GM21515 (cell line): ENCODE measurements at regions not wholly inside any gene's neighbourhood (a gene's known extent, or its start where the extent isn't known, plus 50 kb on each side); places are given as distances from the start of the nearest gene placed in this dataset.
"Not testable (repeated sequence)": the region's sequence is repeated elsewhere in the genome, so short reads cannot be mapped to it uniquely, and the experiment has no call there.

Experiments
- ATAC-seq: cut with Tn5 transposase; IDR thresholded peaks from one replicate; pipeline ENCODE4 v1.9.1; 2021; ENCODE audit not compliant: unreplicated experiment

- ATAC-seq = no peak
Observed at GRCh38 chrX:131595120-131595519, 51.2 kb downstream of the OR13H1 start.

GRCh38 chrX:131607792-131608369 lies 64.0 kb downstream of the OR13H1 start:
- no peak for ATAC-seq

DNA sequence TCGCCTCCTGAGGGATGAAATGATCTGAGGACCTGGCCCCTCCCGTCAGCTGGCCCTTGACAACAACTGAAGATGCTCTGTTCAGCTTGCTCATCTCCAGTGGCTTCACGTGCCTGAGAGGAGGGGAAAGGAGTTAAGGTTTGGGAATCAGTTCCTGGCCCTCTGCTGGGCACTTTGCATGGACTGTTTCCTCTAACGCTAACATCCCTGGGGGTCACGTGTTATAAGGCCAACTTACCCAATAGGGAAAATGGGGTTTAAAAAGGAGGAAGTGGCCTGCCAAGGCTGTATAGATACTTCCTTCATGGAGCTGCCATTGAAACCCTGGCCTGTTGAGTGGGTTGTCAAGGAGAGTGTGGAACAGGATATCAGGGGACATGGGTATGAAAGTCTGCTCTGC lies 65.6 kb downstream of the OR13H1 start:
- no peak for ATAC-seq

DNA sequence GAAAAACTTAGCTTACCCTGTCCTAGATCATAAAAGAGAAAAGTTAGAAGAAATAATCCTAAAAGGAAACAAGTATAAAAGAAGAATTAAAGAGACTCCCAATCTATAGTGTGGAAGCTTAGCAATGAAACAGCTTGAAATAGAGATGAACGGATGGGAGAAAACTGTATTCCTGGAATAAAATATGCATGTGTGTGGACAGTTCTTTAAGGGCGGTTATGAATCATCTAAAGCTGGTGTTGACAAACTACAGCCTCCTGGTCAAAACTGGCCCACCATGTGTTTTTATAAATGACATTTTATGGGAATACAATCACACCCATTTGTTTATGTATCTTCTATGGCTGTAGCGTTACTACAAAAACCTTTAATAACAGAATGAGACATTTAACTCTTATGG lies 69.4 kb downstream of the OR13H1 start:
- no peak for ATAC-seq

DNA sequence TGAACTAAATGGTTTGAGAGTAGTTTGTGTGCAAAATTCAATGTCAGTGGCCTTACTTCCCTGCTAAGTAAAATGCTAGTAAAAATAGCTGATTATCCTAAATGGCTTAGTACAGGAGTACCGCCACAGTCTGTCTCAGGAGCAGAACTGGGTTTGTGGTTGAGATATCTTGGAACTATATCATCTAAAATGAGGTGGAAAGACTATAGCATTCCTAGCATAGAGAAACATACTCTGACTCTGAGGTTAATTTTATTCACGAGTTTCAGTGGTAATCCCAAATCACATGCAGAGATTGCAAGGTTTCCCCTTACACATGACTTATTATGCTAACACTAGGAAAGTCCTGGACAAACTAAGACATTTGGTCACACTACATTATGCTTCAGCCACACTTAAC lies 70.4 kb downstream of the OR13H1 start:
- no peak for ATAC-seq

- ATAC-seq = no peak
Observed at GRCh38 chrX:131617182-131617581, 73.3 kb downstream of the OR13H1 start.

DNA sequence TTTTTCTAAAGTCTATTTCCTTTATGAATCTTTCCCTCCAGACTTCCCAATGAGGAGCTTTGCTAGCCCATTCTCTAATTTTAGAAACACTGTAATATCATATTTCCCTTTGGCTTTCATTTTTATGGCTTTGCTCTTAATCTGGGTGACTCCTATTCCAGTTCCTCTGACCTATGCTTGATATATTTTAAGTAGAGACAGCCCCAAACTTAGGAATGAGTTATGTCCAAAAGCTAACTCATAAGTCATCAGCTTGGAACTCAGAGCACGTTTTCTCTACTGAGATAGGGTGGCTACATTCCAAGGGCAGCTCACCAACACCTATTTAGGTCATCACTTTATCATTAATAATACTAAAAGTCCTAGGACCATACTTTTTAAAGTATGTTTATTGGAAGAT lies 77.8 kb downstream of the OR13H1 start:
- no peak for ATAC-seq

DNA sequence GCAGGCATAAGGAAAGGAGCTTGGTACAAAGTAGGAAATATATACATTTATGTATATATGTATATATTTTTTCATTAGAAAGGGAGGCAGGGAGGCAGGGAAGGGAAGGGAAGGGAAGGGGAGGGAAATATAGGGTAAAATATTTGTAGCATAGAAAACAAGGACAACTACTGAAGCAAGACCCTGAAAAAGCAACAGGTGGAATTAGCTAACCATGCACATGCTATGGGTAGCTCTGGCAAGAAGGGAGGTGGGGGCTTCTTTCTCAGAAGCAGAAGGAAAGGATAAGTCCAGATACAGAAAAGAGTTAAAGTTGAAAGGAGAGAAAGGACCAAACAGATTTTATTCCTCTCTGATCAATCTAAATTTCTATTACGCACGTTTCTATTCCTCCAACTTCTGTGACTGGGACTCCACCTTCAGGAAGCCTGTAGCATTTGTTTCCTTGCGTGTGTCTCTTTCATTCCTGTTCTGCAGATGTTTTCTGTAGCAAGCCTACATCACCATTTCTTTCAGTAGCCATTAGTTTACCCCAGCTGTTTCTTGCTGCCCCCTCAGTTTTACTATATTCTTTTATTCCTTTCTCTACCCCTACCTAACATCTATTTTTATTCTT lies 82.9 kb downstream of the OR13H1 start:
- ATAC-seq = no peak

GRCh38 chrX:131630534-131630933 lies 86.7 kb downstream of the OR13H1 start:
- ATAC-seq = no peak

DNA sequence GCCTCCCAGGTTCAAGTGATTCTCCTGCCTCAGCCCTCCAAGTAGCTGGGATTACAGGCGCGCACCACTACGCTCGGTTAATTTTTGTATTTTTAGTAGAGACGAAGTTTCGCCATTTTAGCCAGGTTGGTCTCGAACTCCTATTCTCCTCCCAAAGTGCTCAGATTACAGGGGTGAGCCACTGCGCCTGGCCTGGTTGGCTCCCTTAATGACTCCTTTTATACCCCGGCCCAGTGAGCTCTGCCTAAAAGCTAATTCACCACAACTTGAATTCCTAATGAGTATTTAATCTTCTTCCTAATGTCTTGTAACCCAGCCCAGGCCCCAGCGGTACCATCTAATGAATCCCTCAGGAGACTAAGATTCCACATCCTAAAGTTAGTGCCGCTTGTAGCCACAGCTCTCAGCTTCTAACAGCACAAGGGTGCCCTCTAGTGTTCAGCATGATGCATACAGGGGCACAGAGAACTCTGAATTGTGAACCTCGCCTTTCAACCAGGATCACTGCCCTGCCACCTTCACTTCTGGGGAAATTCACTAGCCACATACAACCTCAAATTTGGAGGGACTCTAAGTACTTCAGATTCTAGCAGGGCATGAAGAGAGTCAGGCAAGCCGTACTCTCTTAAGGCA lies 89.5 kb downstream of the OR13H1 start:
- ATAC-seq = peak; percentile 85

DNA sequence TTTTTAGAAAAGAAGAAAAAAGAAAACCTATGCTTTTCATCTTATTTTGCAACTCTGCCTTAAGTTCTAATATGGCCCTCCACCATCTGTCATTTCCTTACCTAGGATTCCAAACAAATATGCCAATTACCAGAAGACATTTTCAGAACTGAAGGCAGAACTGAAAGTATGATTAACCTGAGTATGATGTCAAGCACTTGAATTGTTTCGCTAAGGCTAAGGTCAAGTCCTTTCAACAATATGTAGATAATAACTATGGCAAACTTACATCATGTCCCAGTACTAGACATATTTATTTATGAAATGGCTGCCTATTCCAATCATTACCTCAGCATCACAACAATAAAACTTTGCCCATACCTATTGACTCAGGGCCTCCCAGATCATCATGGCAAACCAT lies 91.0 kb downstream of the OR13H1 start:
- no peak for ATAC-seq

- ATAC-seq = no peak
Observed at GRCh38 chrX:131646106-131646505, 102.2 kb downstream of the OR13H1 start.

DNA sequence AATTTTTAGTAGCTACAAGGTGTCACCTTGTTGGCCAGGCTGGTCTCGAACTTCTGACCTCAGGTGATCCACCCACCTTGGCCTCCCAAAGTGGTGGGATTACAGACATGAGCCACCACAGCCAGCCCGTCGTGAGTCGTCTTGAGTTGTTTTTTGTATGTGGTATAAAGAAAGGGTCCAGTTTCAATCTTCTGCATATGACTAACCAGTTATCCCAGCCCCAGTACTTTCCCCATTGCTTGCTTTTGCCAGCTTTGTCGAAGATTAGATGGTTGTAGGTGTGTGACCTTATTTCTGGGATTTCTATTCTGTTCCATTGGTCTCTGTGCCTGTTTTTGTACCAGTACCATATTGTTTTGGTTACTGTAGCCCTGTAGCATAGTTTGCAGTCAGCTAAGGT lies 105.9 kb downstream of the OR13H1 start:
- ATAC-seq = no peak

DNA sequence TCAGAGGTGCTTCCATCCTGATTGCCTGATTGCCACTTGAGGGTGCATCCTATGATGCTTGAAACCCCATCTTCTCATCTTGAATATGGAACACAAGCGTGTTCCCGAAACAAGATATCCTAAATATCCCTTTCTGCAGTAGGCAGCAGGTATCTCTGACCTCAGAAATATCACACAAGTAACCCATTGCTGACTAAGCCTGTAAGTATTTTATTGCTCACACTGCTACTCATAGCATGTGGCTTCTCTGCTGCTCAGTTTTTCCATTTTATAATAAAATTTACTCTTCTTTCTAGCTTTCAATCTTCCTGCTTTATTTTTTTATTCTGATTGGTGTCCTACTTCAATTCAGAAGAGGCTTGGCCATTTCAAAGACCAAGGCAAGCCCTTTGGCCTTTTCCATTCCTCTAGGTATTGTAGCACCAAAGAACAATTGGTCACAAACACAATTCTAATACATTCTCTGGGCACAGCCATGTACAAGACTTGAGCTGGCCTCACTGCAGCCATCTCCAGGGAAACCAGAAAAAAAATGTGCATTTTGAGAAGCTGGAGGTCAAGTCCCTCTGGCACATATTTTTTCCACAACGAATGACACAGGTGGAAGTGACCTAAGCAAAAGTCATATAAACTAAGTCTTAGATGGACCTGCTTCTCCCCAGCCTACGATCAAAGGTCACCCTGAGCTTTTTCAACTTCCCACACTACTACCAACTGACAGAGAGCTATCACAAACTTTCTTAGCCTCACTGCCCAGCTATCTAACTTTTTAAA lies 107.0 kb downstream of the OR13H1 start:
- no peak for ATAC-seq

DNA sequence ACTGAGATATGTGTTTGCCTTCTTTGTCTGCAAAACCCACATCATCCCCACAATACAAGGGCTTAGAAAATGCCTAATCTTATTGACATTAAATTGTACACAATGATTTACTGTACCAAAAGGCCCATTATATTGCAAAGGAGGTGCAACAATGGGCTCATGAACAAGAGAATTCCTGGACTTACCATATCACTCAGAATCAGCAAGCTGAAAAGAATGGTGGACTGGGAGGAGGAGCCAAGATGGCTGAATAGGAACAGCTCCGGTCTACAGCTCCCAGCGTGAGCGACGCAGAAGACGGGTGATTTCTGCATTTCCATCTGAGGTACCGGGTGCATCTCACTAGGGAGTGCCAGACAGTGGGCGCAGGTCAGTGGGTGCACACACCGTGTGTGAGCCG lies 119.9 kb downstream of the OR13H1 start:
- not testable (repeated sequence) for ATAC-seq

- ATAC-seq = no peak
Observed at GRCh38 chrX:131671735-131672134, 127.9 kb downstream of the OR13H1 start.

DNA sequence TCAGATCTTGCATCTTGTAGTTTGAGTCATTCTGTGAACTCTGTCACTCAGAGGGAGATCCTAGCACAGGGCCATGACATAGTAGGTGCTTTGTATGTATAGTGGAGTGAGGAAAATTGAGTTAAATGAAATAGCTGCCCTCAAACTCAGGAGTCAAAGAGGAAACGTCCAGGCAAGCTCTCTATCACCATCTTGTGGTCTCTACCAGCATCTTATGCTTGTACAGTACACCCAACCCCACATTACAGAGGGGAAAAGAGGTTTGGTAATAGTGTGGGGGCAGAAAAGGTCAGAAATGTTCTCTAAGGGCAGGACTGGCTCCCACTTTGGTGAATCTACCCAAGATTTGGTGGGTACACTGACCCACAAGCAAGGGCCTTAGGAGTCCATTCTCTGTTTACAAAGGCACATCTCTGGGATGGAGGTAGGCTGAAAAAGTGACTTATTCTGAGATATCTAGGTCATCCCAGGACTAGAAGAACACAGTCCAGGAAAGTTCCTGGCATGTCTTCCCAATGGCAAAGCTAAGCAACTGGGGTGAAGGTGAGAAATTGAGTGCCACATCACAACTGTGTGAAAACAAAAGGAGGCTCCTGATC lies 131.8 kb downstream of the OR13H1 start:
- no peak for ATAC-seq

DNA sequence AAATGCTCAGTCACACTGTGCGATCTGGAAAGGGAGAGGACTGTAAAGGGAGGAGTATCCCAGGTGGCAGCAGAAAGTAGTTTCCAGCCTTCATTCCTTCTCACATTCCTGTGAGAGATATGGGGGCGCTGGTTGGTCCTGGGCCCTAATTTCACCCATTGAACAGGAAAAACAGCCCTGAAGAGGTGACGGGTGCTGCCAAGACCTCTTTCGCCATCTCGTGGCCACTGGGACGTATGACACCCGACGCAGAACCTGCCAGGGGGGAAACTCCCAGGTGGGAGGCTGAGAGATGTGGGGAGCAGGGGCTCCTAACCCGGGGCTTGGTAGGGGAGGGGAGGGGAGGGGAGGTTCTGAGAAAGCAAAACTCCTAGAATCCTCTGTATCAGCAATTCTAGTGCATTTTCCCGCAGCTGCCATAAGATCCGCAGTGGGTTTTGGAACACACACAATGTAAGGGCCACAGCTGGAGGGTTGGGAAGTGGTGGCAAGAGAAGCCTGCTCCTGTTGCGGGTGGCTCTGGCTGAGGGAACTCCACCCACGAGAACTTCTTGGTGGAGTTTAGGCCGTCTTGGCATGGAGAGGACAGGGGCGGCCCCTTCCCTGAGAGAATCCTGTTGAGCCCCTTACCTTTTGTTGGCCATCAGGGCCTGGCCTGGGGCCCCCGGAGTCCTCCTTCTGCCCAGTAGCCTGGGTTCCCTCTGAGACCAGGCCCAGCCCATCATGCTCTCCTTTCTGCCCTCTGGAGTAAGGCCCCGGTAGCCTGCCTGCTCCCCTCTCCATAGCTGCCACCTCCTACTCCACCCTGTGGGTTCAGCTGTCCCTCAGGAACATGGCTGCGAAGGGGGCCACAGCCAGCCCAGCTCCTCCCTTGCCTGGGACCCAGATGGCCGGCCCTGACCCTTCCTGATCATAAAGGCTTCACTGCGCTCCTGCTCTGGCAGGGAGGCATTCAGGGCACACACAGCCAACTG lies 134.1 kb downstream of the OR13H1 start:
- ATAC-seq = peak; percentile 81

DNA sequence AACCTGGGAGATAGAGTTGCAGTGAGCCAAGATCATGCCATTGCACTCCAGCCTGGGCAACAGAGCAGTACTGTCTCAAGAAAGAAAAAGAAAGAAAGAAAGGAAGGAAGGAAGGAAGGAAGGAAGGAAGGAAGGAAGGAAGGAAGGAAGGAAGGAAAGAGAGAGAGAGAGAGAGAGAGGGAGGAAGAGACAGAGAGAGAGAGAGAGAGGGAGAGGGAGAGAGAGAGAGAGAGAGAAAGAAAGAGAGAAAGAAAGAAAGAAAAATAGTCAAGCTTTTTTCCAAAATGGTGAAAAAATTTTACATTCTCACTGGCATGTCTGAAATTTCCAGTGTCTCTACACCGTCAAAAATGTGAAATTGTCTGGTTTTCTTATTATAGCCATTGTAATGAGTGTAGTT lies 138.9 kb downstream of the OR13H1 start:
- not testable (repeated sequence) for ATAC-seq

DNA sequence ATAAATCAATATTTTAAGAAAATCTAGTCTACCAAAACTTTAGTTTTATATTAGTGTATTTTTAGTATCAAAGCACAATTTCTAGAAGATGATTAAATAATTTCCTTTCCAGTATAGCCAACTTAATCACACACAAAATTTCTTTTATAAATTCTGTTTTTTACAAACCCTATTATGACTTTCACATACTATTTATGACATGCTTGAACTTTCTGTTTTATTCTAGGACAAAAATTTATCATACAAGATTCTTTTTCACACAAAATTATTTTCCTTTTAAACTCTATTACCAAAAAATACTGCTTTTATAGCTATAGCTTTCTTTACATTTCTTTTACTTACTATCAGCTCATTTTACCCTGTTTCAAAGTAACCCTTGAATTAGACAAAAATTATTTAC lies 149.5 kb downstream of the OR13H1 start:
- ATAC-seq = no peak
